ENCODE measurements at regions not wholly inside any gene's neighbourhood (a gene's known extent, or its start where the extent isn't known, plus 50 kb on each side); places are given as distances from the start of the nearest gene placed in this dataset.

GRCh38 chr2:151067658-151068369 lies 193.8 kb downstream of the RBM43 start:
- Histone ChIP-seq H3K36me3 (ENCODE audit: insufficient read depth, low read length) (no peaks in the 10 kb centered on the region), H3K4me1 (ENCODE audit: insufficient read depth, low read length) (peaks cover 7% of the 10 kb centered on the region), H3K4me2 (ENCODE audit: insufficient read depth, low read length) (no peak overlapping the region), H3K79me2 (ENCODE audit: insufficient read depth, low read length) (no peaks in the 10 kb centered on the region), H2AFZ (ENCODE audit: low read length) (no peak overlapping the region), H3K27ac (ENCODE audit: low read depth, low read length) (no peak overlapping the region), H3K9me3 (ENCODE audit: low read depth, low read length) (no peaks in the 10 kb centered on the region), H4K20me1 (ENCODE audit: insufficient read depth, low read length) (no peaks in the 10 kb centered on the region), H3K27me3 (ENCODE audit: insufficient read depth, low read length) (no peaks in the 10 kb centered on the region), H3K4me3 (ENCODE audit: insufficient read depth, low read length) (no peak overlapping the region)
- DNase-seq (ENCODE audit: insufficient read length, low spot score, missing footprints), result no peak
- no peak for TF ChIP-seq CTCF (IDR thresholded peaks at IDR 0.05; ENCODE audit: extremely low read depth, low read depth, low read length)

- DNase-seq (ENCODE audit: insufficient read length, low spot score, missing footprints), result no peak
- Histone ChIP-seq H3K4me2 (ENCODE audit: insufficient read depth, low read length) (no peak overlapping the region), H3K27ac (ENCODE audit: low read depth, low read length) (peak overlapping the region; percentile 9), H3K79me2 (ENCODE audit: insufficient read depth, low read length) (no peaks in the 10 kb centered on the region), H3K36me3 (ENCODE audit: insufficient read depth, low read length) (no peaks in the 10 kb centered on the region), H3K4me3 (ENCODE audit: insufficient read depth, low read length) (no peak overlapping the region), H3K27me3 (ENCODE audit: insufficient read depth, low read length) (no peaks in the 10 kb centered on the region), H3K9me3 (ENCODE audit: low read depth, low read length) (no peaks in the 10 kb centered on the region), H3K4me1 (ENCODE audit: insufficient read depth, low read length) (peaks cover 7% of the 10 kb centered on the region), H4K20me1 (ENCODE audit: insufficient read depth, low read length) (no peaks in the 10 kb centered on the region), H2AFZ (ENCODE audit: low read length) (no peak overlapping the region)
- no peak for TF ChIP-seq CTCF (IDR thresholded peaks at IDR 0.05; ENCODE audit: extremely low read depth, low read depth, low read length)
These were observed 198.4 kb downstream of the RBM43 start for GRCh38 chr2:151063271-151063670.

GRCh38 chr2:151060287-151060686 lies 201.4 kb downstream of the RBM43 start:
- Histone ChIP-seq H3K36me3 (ENCODE audit: insufficient read depth, low read length) (no peaks in the 10 kb centered on the region), H2AFZ (ENCODE audit: low read length) (no peak overlapping the region), H3K4me3 (ENCODE audit: insufficient read depth, low read length) (no peak overlapping the region), H3K4me1 (ENCODE audit: insufficient read depth, low read length) (peaks cover 24% of the 10 kb centered on the region), H3K27me3 (ENCODE audit: insufficient read depth, low read length) (no peaks in the 10 kb centered on the region), H3K4me2 (ENCODE audit: insufficient read depth, low read length) (no peak overlapping the region), H3K27ac (ENCODE audit: low read depth, low read length) (no peak overlapping the region), H3K79me2 (ENCODE audit: insufficient read depth, low read length) (no peaks in the 10 kb centered on the region), H4K20me1 (ENCODE audit: insufficient read depth, low read length) (no peaks in the 10 kb centered on the region), H3K9me3 (ENCODE audit: low read depth, low read length) (no peaks in the 10 kb centered on the region)
- no peak for TF ChIP-seq CTCF (IDR thresholded peaks at IDR 0.05; ENCODE audit: extremely low read depth, low read depth, low read length)
- peak; percentile 36 for DNase-seq (ENCODE audit: insufficient read length, low spot score, missing footprints)

- Histone ChIP-seq H3K4me2 (ENCODE audit: insufficient read depth, low read length) (no peak overlapping the region), H3K27ac (ENCODE audit: low read depth, low read length) (peak overlapping the region; percentile 76), H2AFZ (ENCODE audit: low read length) (no peak overlapping the region), H3K36me3 (ENCODE audit: insufficient read depth, low read length) (no peaks in the 10 kb centered on the region), H4K20me1 (ENCODE audit: insufficient read depth, low read length) (no peaks in the 10 kb centered on the region), H3K4me1 (ENCODE audit: insufficient read depth, low read length) (peaks cover 33% of the 10 kb centered on the region), H3K4me3 (ENCODE audit: insufficient read depth, low read length) (no peak overlapping the region), H3K27me3 (ENCODE audit: insufficient read depth, low read length) (no peaks in the 10 kb centered on the region), H3K9me3 (ENCODE audit: low read depth, low read length) (no peaks in the 10 kb centered on the region), H3K79me2 (ENCODE audit: insufficient read depth, low read length) (no peaks in the 10 kb centered on the region)
- DNase-seq (ENCODE audit: insufficient read length, low spot score, missing footprints), result peak; percentile 53
- no peak for TF ChIP-seq CTCF (IDR thresholded peaks at IDR 0.05; ENCODE audit: extremely low read depth, low read depth, low read length)
These were observed 204.8 kb downstream of the RBM43 start for GRCh38 chr2:151056870-151057269.

Data from osteoblast (primary cell).